ENCODE measurements at regions not wholly inside any gene's neighbourhood (a gene's known extent, or its start where the extent isn't known, plus 50 kb on each side); places are given as distances from the start of the nearest gene placed in this dataset.

GRCh38 chr14:85313560-85314207 is 216.3 kb upstream of the FLRT2 start:
- no peaks in the 10 kb centered on the region for H3F3A ChIP-seq (ENCODE audit: insufficient read depth, low read length)
- H3K4me3 ChIP-seq (ENCODE audit: low read depth, low read length, poor library complexity, severe bottlenecking) = no peak overlapping the region
- no peaks in the 10 kb centered on the region for H3K4me1 ChIP-seq (ENCODE audit: insufficient read depth, low read length, severe bottlenecking)
- no peaks in the 10 kb centered on the region for H3K9me2 ChIP-seq (ENCODE audit: low read depth, low read length)
- no peaks in the 10 kb centered on the region for H3K27me3 ChIP-seq (ENCODE audit: insufficient read depth, low read length)
- H3K4me2 ChIP-seq (ENCODE audit: low read length) = no peak overlapping the region
- H3K36me3 ChIP-seq (ENCODE audit: insufficient read depth, low read length) = no peaks in the 10 kb centered on the region
- no peaks in the 10 kb centered on the region for H4K20me1 ChIP-seq (ENCODE audit: insufficient read depth, low read length)
- no peaks in the 10 kb centered on the region for H3K9me3 ChIP-seq (ENCODE audit: low read length)
- H3K27ac ChIP-seq (ENCODE audit: low read depth, low read length, poor library complexity, severe bottlenecking) = no peak overlapping the region
- H3K9ac ChIP-seq (ENCODE audit: low read length) = no peak overlapping the region
- TF ChIP-seq EZH2 (IDR thresholded peaks at IDR 0.05; ENCODE audit: borderline replicate concordance, low read length) (no peak), CTCF (IDR thresholded peaks at IDR 0.05; ENCODE audit: low read length) (no peak)
- no peaks in the 10 kb centered on the region for H3K79me2 ChIP-seq (ENCODE audit: insufficient read depth, low read length)
- H2AFZ ChIP-seq (ENCODE audit: low read length) = no peak overlapping the region

GRCh38 chr14:85315290-85315689 is 214.7 kb upstream of the FLRT2 start:
- no peaks in the 10 kb centered on the region for H3K4me1 ChIP-seq (ENCODE audit: insufficient read depth, low read length, severe bottlenecking)
- H3K36me3 ChIP-seq (ENCODE audit: insufficient read depth, low read length) = no peaks in the 10 kb centered on the region
- no peaks in the 10 kb centered on the region for H3K9me2 ChIP-seq (ENCODE audit: low read depth, low read length)
- no peak overlapping the region for H3K4me3 ChIP-seq (ENCODE audit: low read depth, low read length, poor library complexity, severe bottlenecking)
- no peaks in the 10 kb centered on the region for H3K79me2 ChIP-seq (ENCODE audit: insufficient read depth, low read length)
- no peaks in the 10 kb centered on the region for H3K9me3 ChIP-seq (ENCODE audit: low read length)
- H4K20me1 ChIP-seq (ENCODE audit: insufficient read depth, low read length) = no peaks in the 10 kb centered on the region
- H3K9ac ChIP-seq (ENCODE audit: low read length) = no peak overlapping the region
- H3F3A ChIP-seq (ENCODE audit: insufficient read depth, low read length) = no peaks in the 10 kb centered on the region
- H3K4me2 ChIP-seq (ENCODE audit: low read length) = no peak overlapping the region
- no peak overlapping the region for H3K27ac ChIP-seq (ENCODE audit: low read depth, low read length, poor library complexity, severe bottlenecking)
- no peaks in the 10 kb centered on the region for H3K27me3 ChIP-seq (ENCODE audit: insufficient read depth, low read length)
- TF ChIP-seq EZH2 (IDR thresholded peaks at IDR 0.05; ENCODE audit: borderline replicate concordance, low read length) (no peak), CTCF (IDR thresholded peaks at IDR 0.05; ENCODE audit: low read length) (no peak)
- H2AFZ ChIP-seq (ENCODE audit: low read length) = no peak overlapping the region

- H3K27ac ChIP-seq (ENCODE audit: low read depth, low read length, poor library complexity, severe bottlenecking) = no peak overlapping the region
- H3K4me1 ChIP-seq (ENCODE audit: insufficient read depth, low read length, severe bottlenecking) = no peaks in the 10 kb centered on the region
- no peak overlapping the region for H2AFZ ChIP-seq (ENCODE audit: low read length)
- no peaks in the 10 kb centered on the region for H3K27me3 ChIP-seq (ENCODE audit: insufficient read depth, low read length)
- no peaks in the 10 kb centered on the region for H4K20me1 ChIP-seq (ENCODE audit: insufficient read depth, low read length)
- H3K9me2 ChIP-seq (ENCODE audit: low read depth, low read length) = no peaks in the 10 kb centered on the region
- H3F3A ChIP-seq (ENCODE audit: insufficient read depth, low read length) = no peaks in the 10 kb centered on the region
- no peaks in the 10 kb centered on the region for H3K36me3 ChIP-seq (ENCODE audit: insufficient read depth, low read length)
- H3K79me2 ChIP-seq (ENCODE audit: insufficient read depth, low read length) = no peaks in the 10 kb centered on the region
- no peak overlapping the region for H3K4me3 ChIP-seq (ENCODE audit: low read depth, low read length, poor library complexity, severe bottlenecking)
- H3K9me3 ChIP-seq (ENCODE audit: low read length) = no peaks in the 10 kb centered on the region
- H3K4me2 ChIP-seq (ENCODE audit: low read length) = no peak overlapping the region
- H3K9ac ChIP-seq (ENCODE audit: low read length) = no peak overlapping the region
- TF ChIP-seq CTCF (IDR thresholded peaks at IDR 0.05; ENCODE audit: low read length) (no peak), EZH2 (IDR thresholded peaks at IDR 0.05; ENCODE audit: borderline replicate concordance, low read length) (no peak)
Measured at GRCh38 chr14:85315733-85316290, 214.1 kb upstream of the FLRT2 start.
